ENCODE measurements at regions not wholly inside any gene's neighbourhood (a gene's known extent, or its start where the extent isn't known, plus 50 kb on each side); places are given as distances from the start of the nearest gene placed in this dataset.

DNA sequence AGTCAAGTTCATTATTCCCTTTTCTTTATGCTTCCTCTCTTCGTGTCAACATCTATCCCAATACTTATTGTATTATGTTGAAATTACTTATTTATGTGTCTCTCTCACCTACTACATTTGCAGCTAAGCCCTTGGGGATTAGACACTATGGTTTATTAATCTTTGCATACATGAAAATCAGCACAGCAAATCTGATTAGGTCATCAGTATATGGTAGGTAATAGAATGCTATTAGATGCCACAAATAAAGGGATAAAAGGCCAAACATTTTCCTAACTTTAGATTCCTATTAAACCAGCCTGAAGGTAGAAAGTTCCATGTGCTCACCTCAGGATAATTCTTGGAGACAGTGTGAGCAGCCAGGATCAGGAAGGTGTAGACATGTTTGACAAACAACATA, 490.1 kb upstream of the MPDZ start:
- TF ChIP-seq, protein P1, sequence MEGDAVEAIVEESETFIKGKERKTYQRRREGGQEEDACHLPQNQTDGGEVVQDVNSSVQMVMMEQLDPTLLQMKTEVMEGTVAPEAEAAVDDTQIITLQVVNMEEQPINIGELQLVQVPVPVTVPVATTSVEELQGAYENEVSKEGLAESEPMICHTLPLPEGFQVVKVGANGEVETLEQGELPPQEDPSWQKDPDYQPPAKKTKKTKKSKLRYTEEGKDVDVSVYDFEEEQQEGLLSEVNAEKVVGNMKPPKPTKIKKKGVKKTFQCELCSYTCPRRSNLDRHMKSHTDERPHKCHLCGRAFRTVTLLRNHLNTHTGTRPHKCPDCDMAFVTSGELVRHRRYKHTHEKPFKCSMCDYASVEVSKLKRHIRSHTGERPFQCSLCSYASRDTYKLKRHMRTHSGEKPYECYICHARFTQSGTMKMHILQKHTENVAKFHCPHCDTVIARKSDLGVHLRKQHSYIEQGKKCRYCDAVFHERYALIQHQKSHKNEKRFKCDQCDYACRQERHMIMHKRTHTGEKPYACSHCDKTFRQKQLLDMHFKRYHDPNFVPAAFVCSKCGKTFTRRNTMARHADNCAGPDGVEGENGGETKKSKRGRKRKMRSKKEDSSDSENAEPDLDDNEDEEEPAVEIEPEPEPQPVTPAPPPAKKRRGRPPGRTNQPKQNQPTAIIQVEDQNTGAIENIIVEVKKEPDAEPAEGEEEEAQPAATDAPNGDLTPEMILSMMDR (IDR thresholded peaks at IDR 0.05; ENCODE audit: low read length) = no peak
- no peak for TF ChIP-seq EZH2 (IDR thresholded peaks at IDR 0.05; ENCODE audit: borderline replicate concordance, low read length)
